SHP77 (cell line): ENCODE measurements at regions not wholly inside any gene's neighbourhood (a gene's known extent, or its start where the extent isn't known, plus 50 kb on each side); places are given as distances from the start of the nearest gene placed in this dataset.

ENCODE experiments used
- DNase-seq, 2 experiments: peaks; one replicate each; lab custom pipeline; 2025; lab: John Stamatoyannopoulos, UW

DNA sequence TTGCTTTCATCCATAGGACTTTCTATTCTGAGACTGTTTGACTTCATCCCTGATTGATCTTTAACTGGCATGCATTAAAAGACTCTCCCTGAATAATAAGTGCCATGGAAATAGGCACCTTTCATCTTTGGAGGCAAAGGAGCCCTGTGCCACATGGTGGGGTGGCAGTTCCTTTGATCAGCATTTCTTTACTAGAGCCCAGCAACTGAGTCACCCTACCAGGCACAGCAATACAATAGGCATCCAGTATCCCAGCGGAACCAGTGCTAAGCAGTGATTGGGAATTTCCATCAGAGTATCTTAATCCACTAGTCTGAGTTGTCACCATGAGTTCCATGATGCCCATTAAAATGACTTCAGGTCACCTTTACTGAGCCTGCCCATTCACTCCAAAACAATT, 476.1 kb upstream of the MPDZ start:
- no peak for DNase-seq

DNA sequence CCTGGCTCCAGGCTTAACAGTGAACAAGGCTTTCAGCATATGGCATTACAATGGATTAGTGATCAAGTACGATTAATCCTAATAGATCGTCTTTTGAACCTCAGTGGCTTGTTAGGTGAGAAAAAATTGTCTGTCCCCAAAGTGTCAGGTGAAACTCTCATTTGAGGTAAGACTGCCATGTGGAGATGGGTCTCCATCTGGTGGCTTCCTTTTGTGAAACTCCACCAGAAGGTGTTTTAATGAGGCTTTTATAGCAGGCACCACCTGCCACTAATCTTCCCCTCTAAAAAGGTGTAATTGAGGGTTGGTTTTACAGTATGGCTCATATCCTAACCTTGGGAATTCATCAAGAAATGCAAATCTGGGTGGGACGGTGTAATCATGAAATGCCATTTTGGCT, 471.1 kb upstream of the MPDZ start:
- DNase-seq, result no peak

DNA sequence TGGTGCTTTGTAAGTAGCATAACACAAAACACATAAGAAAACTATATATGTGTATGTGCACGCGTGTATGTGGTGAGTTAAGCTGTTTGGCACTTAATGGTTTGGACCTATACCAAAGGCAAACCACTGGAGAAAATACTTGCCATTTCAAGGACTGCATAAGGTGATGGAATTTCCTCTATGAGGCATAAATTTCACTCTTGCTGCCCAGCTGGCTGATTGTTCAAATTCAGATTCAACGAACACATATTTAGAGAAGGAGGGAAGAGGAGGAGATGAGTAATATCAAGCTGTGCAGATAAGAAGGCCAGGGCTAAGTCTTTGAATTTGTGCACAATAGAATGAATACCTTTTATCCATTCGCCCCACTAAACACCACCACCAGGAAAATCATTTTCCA, 470.6 kb upstream of the MPDZ start:
- DNase-seq, result no peak

DNA sequence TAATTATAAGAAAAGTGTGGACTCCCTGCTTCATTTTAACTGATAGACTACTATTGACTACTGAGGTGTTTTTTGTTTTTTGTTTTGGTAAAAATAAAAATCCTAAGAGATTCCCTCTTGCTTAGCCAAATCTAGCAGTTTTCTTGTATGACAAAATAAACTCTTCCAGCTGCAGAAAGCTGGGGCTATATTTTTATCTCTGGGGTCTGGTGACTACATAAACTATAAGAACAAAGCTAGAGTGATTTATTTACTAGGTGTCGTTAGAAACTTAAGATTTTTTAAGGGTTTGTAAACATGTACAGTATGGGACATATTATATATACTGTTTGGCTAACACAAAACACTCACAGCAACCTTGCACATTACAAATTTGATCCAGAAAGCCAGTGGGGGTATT, 467.4 kb upstream of the MPDZ start:
- no peak for DNase-seq

DNA sequence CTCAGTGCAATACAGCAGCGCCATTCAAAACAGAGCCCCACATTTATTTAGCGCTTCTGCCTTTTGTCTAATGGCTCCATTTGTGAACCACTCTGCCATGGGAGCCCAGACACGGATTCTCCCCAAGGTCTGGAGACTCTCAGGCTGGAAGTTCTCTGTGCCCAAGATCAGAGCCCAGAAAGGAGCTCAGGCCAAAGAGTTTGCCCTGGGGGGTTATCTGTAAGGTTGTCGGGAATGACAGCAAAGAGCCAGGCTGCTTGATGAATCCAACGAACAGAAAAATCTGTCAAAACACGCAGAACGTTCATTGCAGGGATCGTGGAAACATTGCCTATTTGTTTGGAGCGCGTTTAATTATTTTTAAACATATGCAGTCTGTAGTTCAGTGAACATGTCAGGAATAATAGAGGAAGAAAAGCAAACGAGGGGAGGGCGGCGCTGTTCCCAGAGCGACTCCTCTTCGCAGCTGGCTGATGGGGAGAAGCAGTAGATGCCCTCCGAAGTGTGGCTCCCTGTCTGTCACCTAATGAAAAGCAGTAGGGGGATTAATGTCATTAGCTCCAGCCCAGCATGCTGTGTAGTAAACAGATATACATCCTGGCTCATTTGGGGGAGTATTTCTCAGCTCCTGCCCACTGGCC, 464.9 kb upstream of the MPDZ start:
- DNase-seq, result no peak

DNA sequence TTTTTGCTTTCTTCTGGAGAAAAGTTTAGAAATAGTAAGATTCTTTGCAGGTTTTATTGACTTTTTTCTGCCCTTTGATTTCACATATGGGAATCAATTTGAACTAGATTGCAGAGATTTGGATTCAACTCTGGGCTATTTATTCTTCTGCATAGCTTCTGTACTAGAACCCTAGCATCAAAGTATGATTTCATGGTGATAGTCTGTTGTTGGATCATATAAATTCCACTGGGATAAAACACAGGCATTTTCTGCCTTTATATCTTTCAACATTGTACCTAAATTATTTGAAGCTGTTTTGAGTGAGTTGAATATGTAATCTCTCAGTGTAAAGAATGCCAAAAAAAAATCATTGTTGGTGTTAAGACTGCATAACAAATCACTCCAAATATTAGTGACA, 458.4 kb upstream of the MPDZ start:
- no peak for DNase-seq

DNA sequence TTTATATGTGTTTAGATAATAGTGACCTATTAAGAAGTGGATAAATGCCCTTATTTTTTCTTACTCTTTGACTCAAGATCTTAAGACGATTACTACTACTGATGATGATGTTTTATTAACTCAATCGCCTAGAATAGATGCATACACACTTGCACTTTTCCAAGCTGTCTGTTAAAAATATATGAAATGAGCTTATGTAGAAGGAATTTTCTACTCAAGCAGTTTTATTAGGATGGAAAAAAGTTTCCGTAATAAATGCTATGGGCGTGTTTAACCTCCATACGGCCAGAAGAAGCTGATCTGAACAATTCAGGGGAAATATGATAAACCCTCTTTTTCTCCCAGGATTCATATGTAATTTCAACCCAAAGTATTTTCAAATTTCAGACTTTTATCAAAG, 455.7 kb upstream of the MPDZ start:
- no peak for DNase-seq

DNA sequence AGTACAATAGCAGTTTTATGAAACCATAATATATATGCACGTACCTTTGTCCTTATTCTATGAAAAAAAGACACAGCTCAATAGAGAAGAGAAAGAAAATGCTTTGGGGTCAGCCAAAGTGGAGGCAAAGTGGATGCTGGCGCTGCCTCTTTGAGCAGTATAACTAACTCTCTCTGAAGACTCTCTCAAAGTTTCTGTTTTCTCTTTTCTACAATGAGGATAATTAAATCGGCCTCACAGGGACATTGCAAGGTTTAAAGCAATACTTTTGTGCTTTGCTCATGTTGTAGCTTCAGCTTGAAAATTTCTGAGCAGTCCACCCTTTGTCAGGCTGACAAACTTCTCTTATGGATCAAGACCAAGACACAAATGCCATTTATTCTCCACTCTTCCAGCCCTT, 455.1 kb upstream of the MPDZ start:
- no peak for DNase-seq

DNA sequence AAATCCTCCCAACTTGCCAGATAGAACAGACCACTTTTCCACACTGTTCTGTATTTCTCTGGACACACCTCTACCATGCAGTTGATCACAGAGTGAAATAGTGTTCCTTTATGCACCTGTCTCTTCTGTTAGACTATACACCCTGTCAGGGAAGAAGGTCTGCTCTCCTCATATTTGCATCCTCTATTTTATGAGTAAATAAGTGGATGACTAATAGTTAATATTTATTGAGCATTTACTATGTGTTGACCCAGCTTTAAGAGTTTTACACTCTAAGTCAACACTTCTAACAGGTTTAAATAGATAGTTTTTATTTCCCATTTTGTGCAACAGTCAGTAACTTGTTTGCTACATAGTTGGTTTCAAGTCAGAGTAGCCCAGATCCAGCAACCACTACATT, 452.8 kb upstream of the MPDZ start:
- no peak for DNase-seq

DNA sequence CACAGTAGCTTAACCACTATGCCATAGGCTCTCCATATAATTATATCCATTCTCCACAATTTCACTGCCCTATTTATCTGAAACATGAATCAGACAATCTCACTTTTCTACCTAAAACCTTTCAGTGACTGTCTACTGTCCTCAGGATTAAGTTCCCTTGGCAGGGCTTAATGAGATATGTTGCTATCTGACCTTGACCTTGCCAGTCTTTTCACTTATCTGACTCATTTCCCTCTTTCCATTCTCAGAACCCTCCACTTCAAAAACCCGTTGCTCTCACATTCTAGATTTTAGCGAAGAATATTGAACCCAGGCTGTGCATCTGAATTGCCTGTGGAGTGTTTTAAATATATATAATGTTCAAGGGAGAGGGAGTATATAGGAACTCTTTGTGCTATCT, 452.1 kb upstream of the MPDZ start:
- DNase-seq, result no peak

DNA sequence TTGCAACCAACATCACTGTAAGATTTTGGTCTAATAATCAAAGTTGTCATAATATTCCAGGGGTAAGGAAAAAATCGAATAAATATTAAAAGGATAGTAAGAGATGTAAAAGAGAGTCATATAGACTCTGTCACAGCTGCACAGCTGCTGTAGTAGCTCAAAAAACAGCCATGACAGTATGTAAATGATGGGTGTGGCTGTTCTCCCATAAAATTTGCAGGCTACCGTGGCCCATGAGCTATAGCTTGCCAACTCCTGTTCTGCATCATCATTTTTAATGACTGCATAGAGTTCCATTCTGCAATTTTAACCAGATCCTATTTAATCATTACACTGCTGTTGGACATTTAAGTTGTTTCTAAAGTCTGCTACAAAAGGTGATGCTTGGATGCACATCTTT, 450.5 kb upstream of the MPDZ start:
- no peak for DNase-seq

DNA sequence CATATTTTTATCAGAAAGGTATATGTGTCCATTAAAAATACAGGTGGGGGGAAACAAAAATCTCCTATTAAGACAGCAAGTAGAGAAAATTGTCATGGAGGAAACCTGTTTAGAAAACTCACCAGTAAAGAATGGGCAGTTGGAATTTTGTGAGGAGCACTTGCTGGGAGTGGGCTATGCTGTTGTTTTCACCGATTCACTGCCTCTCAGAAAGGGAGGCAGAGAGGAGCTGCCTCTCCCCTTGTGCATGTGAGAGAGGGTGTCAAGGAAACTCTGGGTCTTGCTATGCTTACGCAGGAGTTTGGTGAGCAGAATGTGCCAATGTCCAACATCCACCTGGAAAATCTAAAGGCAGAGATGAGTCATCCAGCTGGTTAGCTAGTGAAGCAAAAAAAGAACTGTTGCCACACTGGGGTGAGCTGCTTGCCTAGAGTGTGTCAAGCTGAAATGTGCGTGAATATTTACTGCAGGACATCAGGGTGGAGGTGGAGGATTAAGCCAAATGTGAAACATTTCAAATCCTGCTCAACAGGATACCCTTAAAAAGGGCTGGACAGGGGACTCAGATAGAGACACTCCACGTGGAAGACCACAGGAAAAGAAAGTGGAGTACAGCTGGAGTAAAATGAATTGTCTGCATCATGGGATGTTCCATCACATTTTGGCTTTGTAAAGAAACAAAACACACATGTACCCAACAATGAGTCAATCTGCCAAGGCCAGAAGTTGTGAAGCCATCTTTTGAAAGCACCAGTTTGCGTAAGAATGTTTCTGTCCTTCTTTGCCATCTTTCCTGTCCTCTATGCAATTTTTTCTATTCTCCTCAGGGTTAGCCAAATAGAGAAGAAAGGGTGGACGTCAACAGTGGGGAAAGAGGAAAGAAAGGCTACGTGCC, 449.7 kb upstream of the MPDZ start:
- no peak for DNase-seq

DNA sequence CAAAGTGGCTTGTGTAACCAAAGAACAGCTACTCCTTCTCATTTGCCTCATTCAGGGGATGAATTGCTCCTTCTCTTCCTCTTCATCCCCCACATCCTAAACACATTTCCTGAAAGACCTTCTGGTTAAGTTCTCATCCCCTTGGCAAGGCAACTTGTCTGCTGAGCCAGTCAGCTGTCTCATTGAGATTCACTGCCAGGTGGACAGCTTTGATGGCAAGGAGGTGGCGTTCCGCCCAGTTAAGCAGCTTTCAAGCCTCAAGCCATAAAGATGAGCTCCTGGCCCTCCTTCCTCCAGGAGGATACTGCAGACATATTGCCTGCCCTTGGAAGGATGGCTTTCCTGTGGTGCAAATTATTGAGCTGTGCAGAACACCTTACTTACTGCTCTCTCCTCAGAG, 448.6 kb upstream of the MPDZ start:
- no peak for DNase-seq

DNA sequence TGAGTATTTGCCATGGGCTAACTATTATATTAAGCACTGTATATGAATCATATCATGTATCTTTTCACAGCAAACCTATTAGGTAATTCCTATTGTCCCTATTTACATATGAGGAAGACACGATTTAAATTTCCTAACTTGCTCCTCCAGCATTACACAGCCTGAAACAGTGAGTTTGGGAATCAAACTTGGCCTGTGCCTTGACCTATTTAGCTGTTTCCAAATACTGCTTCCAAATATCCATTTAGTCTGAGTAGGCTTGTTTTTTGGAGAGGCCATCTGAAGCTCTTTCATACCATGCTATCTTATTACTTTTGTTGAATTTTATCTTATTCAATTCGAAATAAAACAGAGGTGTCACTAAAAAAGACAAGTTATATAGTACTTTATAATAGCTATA, 447.3 kb upstream of the MPDZ start:
- DNase-seq, result no peak

DNA sequence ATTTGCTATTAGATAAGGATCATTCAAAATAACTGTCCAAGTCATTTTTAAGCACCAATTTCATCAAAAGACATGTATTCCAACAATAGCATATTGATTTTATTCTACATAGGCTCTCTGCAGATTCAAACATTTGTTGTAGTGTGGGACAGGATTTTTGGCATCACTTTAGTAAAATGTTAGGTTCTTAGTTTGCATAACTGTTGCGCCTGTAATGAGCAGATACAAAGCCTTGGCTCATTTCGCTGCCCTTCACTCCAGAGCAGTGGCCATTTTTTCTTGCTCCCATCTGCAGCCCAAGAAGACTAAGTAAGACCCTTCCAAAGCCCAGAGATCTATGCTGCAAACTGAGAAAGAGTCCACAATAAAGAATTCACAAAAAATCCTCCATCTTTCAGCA, 446.0 kb upstream of the MPDZ start:
- no peak for DNase-seq

DNA sequence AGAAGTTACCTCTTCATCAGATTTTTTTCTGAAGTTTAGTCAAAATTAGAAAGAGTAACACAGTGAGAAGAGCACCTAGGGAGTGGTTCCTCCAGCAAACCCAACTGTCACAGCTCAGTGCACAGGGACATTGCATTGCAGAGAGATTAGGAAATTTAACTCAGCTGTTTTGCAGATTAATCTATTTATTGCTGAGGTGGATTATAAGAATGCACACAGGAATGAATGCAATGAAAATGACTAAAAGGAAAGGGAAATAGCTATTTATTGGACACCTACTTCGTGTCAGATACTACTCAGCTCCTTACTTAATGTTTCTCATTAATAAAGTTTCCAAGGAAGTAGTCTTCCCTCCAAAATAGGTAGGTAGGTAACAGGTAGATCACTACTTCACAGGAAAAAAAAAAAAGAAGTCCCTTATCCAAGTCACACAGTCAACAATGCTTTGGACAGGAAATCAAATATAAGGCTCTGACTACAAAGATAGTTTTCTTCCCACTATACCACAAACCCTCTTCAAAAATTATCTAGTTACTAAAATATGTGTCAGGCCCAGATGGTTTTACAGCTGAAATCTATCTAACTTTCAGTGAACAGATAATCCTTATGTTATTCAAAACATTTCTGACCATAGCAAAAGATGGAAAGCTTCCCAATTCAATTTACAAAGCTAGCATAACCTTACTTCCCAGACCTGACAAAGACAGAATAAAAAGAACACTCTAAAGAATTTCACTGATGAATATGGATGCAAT, 442.2 kb upstream of the MPDZ start:
- DNase-seq, result no peak

DNA sequence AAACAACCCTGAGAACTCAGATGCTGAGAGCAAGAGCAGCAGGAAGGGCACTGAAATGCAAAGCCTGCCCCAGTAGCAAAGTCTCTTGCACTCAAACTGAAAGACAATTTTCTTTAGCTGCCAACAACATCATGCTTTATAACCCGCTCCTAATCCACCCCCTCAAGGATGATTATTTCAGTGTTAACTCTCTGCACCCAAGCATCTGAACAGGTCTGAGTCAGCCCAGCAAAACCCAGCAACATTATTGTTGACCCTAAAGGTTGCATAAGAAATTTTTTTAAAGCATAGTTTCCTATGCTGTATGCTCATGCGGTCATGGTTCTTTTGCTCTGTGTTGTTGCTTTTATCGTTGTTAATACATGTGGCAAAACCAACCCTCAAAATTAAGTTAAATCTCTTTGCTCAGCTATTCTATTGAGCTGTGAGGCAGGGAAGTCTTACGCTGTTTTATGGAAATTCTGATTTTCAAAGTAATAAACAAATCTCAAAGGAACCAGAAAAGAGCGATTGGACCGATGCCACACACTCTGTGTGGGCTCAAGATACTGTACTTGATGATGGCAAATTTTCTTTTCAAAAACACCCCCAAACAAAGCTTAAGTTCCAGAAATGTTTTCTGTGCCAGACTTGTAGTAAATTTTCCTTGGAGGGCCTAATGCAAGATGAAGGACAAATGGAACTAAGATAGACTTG, 440.6 kb upstream of the MPDZ start:
- DNase-seq, result no peak

DNA sequence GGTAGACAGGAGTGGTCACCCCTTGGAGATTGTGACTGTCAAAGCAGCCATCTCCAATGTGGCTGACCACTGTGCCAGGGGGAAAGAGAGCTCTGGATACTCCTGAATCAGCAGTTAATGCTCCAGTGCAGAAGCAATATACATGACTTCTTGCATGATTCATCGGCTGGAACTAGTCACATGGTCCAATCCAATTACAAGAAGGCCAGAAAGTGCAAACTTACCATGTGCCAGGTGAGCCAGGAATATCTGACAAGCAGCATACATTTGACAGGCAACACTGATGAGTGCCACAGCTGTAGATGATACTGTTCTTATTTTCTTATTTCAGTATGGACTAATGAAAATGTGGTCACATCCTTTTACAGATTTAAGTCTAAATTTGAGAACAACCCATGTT, 440.0 kb upstream of the MPDZ start:
- DNase-seq, result no peak

DNA sequence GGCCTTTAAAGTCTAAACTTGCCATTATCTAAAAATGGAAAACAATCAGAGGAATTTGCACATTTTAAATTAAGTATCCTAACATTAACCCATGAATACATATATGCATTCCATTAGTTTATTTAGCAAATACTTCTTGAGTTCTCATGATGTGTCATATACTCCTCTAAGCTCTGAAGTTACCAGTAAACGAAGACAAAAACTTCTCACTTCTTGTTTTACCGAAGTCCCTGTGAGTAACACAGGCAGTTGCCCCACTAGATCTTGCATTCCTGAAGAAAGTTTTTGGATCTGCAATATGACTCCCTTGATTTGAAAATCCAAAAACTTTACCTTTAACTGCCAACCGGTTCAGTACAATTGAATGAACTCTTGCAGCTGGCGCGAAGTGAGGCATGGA, 439.0 kb upstream of the MPDZ start:
- no peak for DNase-seq

DNA sequence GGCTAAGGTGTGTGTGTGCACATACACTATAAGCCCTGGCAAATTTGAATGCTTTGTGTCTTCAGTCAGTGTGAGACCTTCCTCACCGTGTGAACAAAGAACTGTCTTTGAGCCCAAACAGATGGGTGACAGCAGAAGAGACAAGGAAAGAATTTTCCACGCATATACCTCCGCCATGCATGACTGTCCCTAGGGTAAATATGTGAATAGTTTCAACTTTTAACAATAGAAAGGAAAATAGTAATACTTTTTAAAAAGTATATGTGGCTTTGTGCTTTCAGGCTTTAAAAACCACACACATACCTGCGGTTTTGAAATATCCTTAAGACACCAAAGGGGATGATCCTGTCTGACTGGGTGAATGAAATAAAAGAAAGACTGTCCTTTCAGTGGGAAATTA, 438.6 kb upstream of the MPDZ start:
- DNase-seq, result no peak

DNA sequence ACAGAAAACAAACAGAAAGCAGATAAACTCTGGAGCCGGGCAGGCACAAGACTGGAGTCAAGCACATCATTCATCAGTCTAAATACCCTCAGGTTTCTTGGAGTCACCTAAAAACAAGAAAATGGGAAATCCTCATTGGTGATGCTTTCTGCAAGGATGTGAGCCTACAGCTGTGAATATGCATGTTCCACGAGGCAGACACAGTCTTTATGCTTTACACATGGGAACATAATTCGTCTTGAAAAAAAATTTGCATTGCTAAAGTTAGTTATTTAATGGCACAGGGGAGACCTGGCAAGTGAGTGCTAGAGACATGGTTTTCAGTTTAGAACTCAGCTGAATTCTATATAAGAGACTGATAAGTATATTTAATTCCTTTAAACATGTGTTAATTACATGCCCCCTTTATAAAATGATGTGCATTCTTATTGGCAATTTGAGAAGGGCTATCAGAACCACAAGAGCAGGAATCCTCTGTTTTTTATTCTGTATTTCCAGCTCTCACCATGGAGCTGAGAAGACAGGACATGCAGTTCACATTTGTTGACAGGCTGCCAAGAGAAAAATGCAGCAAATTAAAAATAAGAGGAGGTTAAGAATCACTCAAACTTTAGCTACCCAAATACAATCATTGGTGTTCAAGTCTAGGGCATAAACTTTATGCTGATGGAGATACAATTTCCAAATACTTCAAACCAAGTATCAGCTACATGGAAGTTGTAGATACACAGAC, 438.0 kb upstream of the MPDZ start:
- no peak for DNase-seq
